GM18517 (cell line): ENCODE measurements at regions not wholly inside any gene's neighbourhood (a gene's known extent, or its start where the extent isn't known, plus 50 kb on each side); places are given as distances from the start of the nearest gene placed in this dataset.

Source experiments
- ATAC-seq: cut with Tn5 transposase; IDR thresholded peaks from one replicate; pipeline ENCODE4 v1.9.1; 2021; ENCODE audit warnings: mild to moderate bottlenecking, moderate library complexity; ENCODE audit not compliant: unreplicated experiment

DNA sequence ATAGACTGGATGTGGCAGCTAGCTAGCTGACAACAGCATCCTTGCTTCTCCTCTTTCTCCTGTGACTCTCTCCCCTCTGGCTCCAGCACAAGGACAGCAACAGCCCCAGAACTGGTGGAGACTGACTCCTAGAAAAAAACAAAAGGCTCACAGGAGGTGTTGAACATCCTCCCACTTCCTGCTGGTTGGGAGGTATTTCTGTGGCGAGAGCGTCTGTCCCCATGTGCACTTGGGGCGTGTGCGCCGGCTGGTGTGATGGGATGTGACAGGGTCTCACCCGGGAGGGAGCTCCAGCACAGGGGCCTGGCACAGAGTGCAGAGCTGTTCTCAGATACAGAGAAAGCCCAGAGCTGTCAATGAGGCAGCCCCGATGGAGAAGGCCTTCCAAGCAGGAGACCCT lies 107.2 kb upstream of the E2F8 start:
- no peak for ATAC-seq

DNA sequence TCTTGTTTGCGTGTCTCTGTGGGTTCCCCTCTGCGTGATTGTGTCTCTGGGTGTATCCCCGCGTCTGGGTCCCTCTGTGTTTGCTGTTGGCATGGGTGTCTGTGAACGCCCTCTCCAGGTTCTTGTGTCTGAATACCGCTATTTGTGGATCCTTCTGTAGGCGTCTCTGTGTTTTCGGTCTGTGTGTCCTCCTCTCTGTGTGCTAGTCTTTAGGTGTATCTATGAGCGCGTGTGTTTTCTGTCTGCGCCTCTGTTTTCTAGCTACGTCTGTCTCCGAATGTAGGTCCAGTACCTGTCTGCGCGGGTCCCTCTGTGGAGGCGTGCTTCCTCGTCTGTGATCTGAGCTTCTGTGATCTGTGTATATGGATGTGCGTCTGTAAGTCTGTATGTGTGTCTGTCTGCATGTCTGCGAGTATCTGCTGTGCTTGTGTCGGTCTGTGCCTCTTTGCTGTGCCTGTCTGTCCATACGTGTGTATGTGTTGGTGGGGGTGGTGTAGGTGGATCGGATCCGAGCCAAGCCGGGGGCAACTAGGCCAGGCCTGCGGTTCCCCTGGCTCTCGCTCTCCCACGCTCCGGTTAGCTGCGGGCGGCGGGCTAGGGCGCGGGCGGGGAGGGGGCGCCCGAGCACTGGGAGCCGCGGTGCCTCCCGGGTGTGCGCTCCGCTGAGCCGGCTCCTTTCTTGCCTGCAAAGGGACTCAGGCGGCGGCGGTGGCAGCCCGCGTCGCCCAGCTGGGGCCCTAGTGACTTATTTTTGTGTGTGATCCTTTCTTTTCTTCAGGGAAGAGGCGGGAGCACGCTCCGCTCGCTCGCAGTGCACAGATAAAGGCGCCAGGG lies 105.3 kb upstream of the E2F8 start:
- no peak for ATAC-seq

DNA sequence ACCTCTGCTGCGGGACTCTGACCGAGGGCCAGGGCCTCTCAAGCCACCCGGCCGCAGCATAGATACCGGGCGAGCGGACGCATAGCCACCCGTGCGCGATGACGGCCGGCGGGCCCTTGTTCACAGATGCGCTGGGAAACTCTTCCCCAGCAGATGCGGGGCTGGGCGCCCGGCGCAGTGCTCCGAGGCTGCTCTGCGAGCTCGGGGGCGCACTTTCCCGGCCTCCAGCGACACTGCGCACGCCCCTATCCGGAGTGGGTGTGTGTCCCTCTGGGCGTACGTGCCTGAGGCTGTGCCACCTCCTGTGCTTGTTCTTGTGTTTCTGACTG lies 104.7 kb upstream of the E2F8 start:
- no peak for ATAC-seq

DNA sequence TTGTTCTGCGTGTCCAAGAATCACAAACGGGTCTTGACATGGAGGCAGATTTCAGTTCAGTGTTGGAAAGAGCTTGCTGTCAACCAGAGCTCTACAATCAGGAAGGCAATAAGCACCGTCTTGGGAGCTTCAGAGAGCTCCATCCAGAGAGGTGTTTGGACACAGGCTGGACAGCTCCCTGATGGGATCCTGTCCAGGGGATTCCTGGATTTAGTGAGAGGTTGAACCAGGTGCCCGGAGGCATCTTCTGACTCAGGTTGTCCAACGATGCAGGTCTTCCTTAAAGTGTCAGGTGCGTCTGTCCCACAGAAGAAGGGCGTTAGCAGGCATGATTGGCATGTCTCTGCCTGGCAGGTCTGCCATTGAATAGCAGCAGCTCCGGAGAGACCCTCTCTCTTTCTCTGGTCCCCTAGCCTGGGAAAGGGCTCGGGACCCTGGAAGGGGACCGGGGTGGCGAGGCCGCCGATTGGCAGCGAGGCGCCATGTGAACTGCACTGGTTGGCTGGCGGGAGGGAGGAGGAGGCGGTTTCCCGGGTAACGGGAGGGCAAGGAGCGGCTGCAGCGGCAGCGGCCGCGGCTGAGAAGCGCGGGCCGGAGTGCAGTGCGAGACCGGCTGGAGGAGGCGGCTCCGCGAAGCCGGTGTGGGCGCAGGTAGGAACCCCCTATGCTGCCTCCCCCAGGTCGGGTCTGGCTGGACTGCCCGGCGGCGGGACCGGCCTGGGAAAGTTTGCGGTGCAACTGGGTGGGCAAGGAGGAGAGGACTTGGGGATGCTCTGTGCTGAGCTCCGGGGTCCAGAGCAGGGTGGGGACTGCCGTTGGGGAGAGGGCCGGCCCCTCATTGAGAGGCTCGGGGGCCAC lies 104.1 kb upstream of the E2F8 start:
- ATAC-seq, result no peak

DNA sequence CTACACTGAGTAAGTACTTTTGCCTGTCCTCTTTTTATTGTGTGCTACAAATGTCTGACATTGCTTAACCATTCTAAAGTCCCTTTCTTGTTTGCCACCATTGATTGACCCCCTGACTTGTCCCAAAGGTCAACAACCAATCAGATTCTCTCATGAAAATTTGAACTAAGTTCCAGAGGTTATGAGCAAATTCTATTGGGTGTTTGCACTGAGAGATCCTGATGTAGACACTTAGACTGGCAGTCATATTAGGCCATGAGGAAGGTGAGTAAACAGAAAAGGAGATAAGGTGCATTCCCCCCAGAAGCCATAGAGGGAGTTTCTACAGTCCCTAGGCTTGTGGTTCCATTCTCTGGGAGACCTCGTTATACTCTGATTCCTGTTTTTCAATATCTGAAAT lies 101.3 kb upstream of the E2F8 start:
- no peak for ATAC-seq

- no peak for ATAC-seq
Measured at GRCh38 chr11:19338375-19338774, 97.6 kb upstream of the E2F8 start.

DNA sequence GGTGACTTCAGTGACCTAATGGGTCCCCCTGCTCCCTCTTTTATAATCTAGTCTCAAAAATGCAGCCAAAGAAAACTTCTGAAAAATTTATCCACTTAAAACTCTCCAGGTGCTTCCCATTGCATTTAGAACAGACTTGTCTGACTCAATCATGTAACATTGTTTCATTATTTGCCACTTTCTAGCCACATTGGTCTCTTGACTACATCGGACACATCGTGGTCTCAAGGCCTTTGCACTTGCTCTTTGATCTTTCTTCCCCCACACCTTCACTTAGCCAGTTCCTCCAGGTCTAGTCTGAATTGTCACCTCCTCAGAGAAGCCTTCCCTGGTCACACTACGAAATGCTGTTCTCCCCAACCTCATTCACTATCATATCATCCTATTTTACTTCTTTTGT lies 97.0 kb upstream of the E2F8 start:
- no peak for ATAC-seq

DNA sequence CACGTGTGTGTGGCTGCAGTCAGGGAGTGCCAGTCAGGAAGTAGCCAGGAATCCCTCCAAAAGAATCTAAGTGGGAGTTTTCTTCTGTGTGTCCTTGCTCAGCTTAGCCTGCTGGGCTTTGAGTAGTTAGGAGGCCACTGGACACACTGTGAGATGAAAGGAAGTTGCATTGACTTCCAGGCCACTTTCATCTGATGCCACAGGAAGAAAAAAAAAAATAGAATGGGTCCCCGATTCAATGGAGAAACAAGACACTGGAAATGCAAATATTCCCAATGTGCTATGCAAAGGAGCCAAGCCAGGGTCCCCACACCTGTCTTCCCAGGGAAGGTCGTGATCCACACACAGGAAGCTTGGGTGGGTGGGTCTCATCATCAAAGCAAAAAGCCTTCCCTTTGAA lies 95.6 kb upstream of the E2F8 start:
- ATAC-seq, result no peak

DNA sequence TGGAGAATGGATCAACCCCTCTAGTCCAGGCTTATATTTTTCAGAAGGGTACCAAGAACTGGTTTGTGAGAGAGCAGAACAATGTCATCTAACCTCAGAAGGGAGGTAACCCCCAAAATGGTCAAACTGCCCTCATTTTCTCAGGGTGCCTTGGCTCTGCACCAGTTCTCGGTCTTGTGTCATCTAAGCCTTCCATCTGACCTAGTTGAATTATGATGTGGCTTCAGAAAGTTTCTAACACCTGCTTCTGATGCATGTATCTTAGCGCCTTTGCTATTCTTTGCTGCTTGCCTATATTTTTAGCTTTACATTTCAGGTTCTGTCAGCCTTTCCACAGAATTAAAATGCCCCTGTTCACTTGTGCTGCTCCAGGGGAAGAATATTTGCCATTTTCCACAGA lies 91.7 kb upstream of the E2F8 start:
- peak; percentile 81 for ATAC-seq

DNA sequence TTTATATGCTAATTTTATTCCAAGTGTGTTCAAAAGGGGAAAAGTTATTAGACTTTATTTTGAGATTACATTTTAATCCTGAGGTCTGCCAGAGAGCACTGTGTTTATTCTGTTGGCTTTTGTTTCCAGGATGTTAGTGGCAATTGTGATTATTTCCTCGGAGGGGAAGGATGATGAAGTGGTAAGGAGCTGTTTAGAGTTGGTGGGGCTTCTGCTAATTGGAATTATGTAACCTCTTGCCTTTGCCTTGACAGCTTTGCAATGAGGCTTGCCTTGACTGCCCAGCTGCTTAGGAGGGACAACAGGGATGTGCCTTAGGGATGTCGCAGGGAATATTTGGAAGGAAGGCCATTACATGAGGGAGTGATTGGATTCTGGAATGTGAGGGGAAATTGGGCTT lies 89.7 kb upstream of the E2F8 start:
- ATAC-seq, result no peak

- no peak for ATAC-seq
Measured at GRCh38 chr11:19329970-19330369, 89.2 kb upstream of the E2F8 start.

DNA sequence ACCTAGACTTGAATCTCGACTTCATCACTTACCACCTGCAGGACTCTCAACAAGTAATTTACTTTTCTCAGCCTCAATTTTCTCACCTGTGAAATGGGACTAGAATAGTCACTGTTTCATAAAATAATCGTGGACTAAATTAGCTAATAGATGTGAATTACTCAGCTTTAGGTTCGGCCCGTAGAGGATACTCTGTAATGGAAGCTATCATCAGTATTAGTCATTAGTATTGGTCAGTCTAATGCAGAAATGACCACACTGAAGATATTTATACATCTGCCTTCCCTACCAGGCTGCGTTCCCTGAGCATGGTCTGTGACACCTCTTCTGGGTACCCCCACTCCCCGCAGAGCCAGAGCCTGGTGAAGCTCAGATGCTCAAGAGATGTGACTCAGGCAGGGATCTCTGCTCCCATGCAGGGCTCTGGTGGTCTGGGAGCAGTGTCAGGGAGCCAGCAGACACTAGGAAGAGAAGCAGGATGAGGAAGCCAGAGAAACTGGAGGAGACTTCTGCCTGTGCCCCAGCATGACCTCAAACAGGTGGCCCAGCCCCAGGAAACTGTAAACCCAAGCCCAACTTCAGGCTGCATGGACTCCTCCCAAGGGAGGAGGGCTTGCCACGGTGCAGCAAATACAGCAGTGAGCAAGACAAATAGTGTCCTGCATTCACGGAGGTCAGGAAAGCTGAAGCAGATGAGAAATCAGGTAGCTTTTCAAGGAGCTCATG lies 88.0 kb upstream of the E2F8 start:
- no peak for ATAC-seq

GRCh38 chr11:19327280-19327679 lies 86.5 kb upstream of the E2F8 start:
- ATAC-seq, result no peak

- ATAC-seq, result no peak
Measured at GRCh38 chr11:19326499-19326898, 85.8 kb upstream of the E2F8 start.

GRCh38 chr11:19323502-19323901 lies 82.8 kb upstream of the E2F8 start:
- no peak for ATAC-seq

- ATAC-seq, result no peak
Measured at GRCh38 chr11:19321351-19321750, 80.6 kb upstream of the E2F8 start.

DNA sequence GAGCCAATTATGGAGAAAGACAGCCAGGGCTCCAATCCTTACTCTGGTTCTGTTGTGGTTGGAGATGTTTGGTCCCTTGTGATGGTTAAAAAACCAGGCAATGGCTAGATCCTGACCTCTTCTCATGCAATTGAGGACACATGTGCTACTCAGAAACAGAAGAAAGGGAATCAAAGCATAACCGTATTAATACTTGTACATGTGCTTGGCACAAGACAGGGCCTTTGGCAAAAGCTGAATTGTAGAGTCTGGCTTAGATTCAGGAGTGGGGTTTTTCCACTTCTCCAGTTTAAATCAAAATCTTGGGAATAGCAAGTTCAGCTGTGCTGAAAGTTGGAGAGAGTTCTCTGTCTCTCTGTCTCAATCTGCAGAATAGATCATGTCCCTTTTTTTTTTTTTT lies 80.1 kb upstream of the E2F8 start:
- no peak for ATAC-seq

DNA sequence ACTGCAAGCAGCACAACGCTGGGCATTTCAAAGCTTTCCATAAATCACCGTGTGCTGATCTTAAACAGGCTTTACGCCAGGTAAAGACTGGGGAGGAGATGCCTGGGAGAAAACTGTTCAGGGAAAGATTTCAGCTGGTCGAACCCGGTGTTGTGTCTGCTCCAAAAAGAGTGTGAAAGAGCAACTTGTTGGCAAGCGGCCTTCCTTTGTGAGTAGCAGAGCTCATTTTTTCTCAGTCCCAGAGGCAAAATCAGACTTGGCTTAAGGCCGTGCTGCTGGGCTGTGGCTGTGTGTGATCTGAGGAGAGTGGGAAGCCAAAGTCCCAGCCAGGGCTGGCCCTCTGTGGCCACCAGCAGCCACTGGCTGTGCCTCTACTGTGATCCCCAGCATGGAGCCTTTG lies 75.7 kb upstream of the E2F8 start:
- no peak for ATAC-seq

DNA sequence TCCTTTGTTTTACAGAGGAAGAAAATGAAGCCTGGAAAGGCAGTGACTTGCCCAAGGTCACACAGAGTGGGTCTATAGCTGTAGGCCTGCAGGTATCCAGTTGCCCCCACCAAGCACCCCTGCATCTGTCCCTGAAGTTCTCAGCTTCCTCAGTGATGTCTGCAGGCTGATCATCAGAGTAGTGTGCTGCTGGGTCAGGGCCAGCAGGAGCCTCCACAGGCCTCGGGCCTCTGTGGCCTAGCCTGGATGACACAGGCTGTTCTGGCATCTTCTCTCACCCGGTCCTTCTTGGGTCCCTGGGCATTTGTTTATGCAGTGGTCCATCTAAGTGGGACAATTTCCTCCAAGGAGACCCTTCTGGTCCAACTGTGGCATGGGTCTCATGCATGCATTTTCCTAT lies 74.8 kb upstream of the E2F8 start:
- ATAC-seq, result no peak

DNA sequence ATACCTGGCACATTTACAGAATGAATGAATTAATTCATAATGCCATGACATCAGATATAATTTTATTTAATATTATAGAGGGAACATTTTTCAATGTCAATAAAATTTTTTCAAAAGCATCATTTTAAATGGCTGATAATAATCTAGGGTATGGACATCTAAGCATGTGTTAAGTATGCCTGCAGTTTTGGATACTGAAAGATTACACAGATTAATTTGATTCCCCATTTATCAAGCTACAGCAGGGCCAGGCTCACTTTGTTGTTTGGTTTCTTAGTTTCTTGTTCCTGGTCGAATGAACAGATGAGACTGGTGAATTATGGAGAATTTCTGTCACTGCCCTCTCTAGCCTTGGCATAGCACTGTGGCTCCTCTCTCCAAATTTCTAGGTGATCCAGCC lies 72.4 kb upstream of the E2F8 start:
- no peak for ATAC-seq

- ATAC-seq, result peak; percentile 64
Measured at GRCh38 chr11:19311308-19312030, 70.7 kb upstream of the E2F8 start.
